Astrocyte (in vitro differentiated cells and primary cell): ENCODE measurements at regions not wholly inside any gene's neighbourhood (a gene's known extent, or its start where the extent isn't known, plus 50 kb on each side); places are given as distances from the start of the nearest gene placed in this dataset.

Experiments used
- DNase-seq: peaks from one replicate; pipeline ENCODE4 v3.0.0-alpha.2; 2010; ENCODE audit warnings: low read depth
- FAIRE-seq: peaks from 2 replicates; lab custom pipeline; 2011; peaks lifted over from hg19 to GRCh38; lab: Jason Lieb, UNC
- H2AFZ ChIP-seq: 2 replicates; pipeline ENCODE4 v1.6.0; 2012; ENCODE audit warnings: low read depth, low read length, inconsistent platforms
- H3K27ac ChIP-seq: 2 replicates; pipeline ENCODE4 v1.5.1; 2011; ENCODE audit warnings: low read depth, low read length, inconsistent platforms
- H3K27me3 ChIP-seq: 2 replicates; pipeline ENCODE4 v1.6.0; 2011; ENCODE audit warnings: low read length, inconsistent platforms; ENCODE audit not compliant: insufficient read depth
- H3K36me3 ChIP-seq: 2 replicates; pipeline ENCODE4 v1.5.1; 2011; ENCODE audit warnings: low read length, inconsistent platforms; ENCODE audit not compliant: insufficient read depth
- H3K4me1 ChIP-seq: 2 replicates; pipeline ENCODE4 v1.5.1; 2011; ENCODE audit warnings: low read length, inconsistent platforms; ENCODE audit not compliant: insufficient read depth
- H3K4me2 ChIP-seq: 2 replicates; pipeline ENCODE4 v1.6.0; 2012; ENCODE audit warnings: low read length, inconsistent platforms
- H3K4me3 ChIP-seq: 2 replicates; pipeline ENCODE4 v1.5.1; 2011; ENCODE audit warnings: low read depth, mild to moderate bottlenecking, low read length, inconsistent platforms; ENCODE audit not compliant: insufficient read depth
- H3K79me2 ChIP-seq: 2 replicates; pipeline ENCODE4 v1.6.0; 2012; ENCODE audit warnings: mild to moderate bottlenecking, low read length, inconsistent platforms; ENCODE audit not compliant: insufficient read depth
- H3K9ac ChIP-seq: 2 replicates; pipeline ENCODE4 v1.6.0; 2012; ENCODE audit warnings: mild to moderate bottlenecking, low read length, inconsistent platforms
- H3K9me3 ChIP-seq: 2 replicates; pipeline ENCODE4 v1.5.1; 2012; ENCODE audit warnings: low read depth, mild to moderate bottlenecking, low read length, inconsistent platforms; ENCODE audit not compliant: insufficient read depth
- H4K20me1 ChIP-seq: 2 replicates; pipeline ENCODE4 v1.6.0; 2012; ENCODE audit warnings: low read length, inconsistent platforms; ENCODE audit not compliant: insufficient read depth
- H3K27ac Mint-ChIP-seq: one replicate; pipeline ENCODE4 v1.8.0; 2021; ENCODE audit warnings: mild to moderate bottlenecking, mixed read lengths; ENCODE audit not compliant: unreplicated experiment
- H3K27me3 Mint-ChIP-seq: one replicate; pipeline ENCODE4 v1.8.0; 2021; ENCODE audit warnings: low read depth, mixed read lengths; ENCODE audit not compliant: unreplicated experiment
- H3K36me3 Mint-ChIP-seq: one replicate; pipeline ENCODE4 v1.8.0; 2021; ENCODE audit warnings: low read depth, mixed read lengths; ENCODE audit not compliant: unreplicated experiment
- H3K4me1 Mint-ChIP-seq: one replicate; pipeline ENCODE4 v1.8.0; 2021; ENCODE audit warnings: low read depth, mixed read lengths; ENCODE audit not compliant: unreplicated experiment
- H3K4me3 Mint-ChIP-seq: one replicate; pipeline ENCODE4 v1.8.0; 2021; ENCODE audit warnings: mild to moderate bottlenecking, moderate library complexity, mixed read lengths; ENCODE audit not compliant: unreplicated experiment
- H3K9me3 Mint-ChIP-seq: one replicate; pipeline ENCODE4 v1.8.0; 2021; ENCODE audit warnings: mild to moderate bottlenecking, mixed read lengths; ENCODE audit not compliant: unreplicated experiment
- EZH2 ChIP-seq: IDR thresholded peaks from 2 replicates; pipeline ENCODE4 v1.6.1; 2012; ENCODE audit warnings: mild to moderate bottlenecking, low read length, inconsistent platforms; ENCODE audit not compliant: insufficient read depth
- TF ChIP-seq, protein P1 (sequence below): IDR thresholded peaks from 2 replicates; pipeline ENCODE4 v1.5.1; 2011; ENCODE audit warnings: low read depth, mild to moderate bottlenecking, inconsistent platforms, low read length, moderate library complexity; ENCODE audit not compliant: insufficient read depth

DNA sequence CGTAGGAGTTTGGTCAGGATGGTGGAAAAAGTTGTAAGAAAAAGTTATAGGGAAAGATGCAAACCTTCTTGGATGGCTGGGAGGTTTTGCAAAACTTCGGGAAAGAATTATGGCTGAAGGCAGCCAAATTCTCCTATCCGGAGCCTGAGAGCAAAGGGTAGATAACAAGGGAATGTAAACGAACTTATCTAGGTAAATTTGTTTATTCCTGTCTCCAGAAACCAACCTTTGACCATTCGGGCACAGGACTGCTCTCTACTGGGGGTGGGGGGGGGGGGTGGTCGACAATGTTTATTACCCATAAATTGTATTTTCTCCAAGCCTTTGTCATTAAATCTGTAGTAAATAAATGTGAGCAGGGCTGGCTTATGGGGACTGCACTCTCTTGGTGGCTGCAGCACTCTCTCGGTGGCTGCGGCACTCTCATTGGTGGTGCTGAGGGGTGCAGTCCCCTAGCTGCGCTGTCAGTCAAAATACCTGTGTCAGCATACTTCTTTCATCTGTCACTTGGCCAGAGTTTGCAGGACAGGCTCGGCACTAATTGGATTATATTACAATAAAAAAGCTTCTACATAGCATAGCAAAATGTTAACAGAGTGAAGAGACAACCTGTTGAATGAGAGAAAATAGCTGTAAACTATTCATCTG lies 827.8 kb downstream of the SH3BGRL start:
- no peaks in the 10 kb centered on the region for H4K20me1 ChIP-seq
- H3K27me3 ChIP-seq: no peaks in the 10 kb centered on the region
- no peak for FAIRE-seq

DNA sequence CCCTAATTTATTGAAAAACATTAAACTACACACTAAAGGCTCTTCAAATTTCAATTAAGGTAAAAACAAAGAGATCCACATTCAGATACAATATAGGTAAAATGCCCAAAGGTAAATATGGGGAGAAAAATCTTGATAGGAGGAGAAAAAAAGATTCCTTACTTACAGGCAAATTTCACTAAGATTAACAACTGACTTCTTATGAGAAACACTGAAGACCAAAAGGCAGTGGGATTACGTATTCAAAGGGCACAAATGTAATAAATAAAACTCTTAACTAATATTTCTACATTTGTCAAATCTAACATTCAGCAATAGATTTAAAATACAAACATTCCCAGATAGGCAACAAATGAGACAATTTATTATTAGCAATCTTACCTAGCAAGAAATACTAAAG lies 829.3 kb downstream of the SH3BGRL start:
- H3K4me1 Mint-ChIP-seq: no peaks in the 10 kb centered on the region
- no peaks in the 10 kb centered on the region for H3K27me3 Mint-ChIP-seq
- no peaks in the 10 kb centered on the region for H3K36me3 ChIP-seq
- H2AFZ ChIP-seq: no peak overlapping the region
- TF ChIP-seq EZH2: no peak
- TF ChIP-seq, protein P1, sequence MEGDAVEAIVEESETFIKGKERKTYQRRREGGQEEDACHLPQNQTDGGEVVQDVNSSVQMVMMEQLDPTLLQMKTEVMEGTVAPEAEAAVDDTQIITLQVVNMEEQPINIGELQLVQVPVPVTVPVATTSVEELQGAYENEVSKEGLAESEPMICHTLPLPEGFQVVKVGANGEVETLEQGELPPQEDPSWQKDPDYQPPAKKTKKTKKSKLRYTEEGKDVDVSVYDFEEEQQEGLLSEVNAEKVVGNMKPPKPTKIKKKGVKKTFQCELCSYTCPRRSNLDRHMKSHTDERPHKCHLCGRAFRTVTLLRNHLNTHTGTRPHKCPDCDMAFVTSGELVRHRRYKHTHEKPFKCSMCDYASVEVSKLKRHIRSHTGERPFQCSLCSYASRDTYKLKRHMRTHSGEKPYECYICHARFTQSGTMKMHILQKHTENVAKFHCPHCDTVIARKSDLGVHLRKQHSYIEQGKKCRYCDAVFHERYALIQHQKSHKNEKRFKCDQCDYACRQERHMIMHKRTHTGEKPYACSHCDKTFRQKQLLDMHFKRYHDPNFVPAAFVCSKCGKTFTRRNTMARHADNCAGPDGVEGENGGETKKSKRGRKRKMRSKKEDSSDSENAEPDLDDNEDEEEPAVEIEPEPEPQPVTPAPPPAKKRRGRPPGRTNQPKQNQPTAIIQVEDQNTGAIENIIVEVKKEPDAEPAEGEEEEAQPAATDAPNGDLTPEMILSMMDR: no peak
- no peak overlapping the region for H3K4me3 ChIP-seq
- no peaks in the 10 kb centered on the region for H3K9me3 ChIP-seq
- H3K27ac ChIP-seq: no peak overlapping the region
- H3K4me2 ChIP-seq: no peak overlapping the region
- H3K4me1 ChIP-seq: no peaks in the 10 kb centered on the region
- H3K27me3 ChIP-seq: no peaks in the 10 kb centered on the region
- H3K9me3 Mint-ChIP-seq: peaks cover 2% of the 10 kb centered on the region
- H3K27ac Mint-ChIP-seq: no peak overlapping the region
- H3K36me3 Mint-ChIP-seq: no peaks in the 10 kb centered on the region
- no peak overlapping the region for H3K4me3 Mint-ChIP-seq
- H4K20me1 ChIP-seq: no peaks in the 10 kb centered on the region
- no peaks in the 10 kb centered on the region for H3K79me2 ChIP-seq
- DNase-seq (no peak), FAIRE-seq (no peak)
- H3K9ac ChIP-seq: no peak overlapping the region

More for the DNA sequence above, 827.8 kb downstream of the SH3BGRL start:
- Histone ChIP-seq H3K27ac (no peak overlapping the region), H3K9ac (no peak overlapping the region), H3K9me3 (no peaks in the 10 kb centered on the region), H3K4me3 (no peak overlapping the region), H3K4me2 (no peak overlapping the region), H3K36me3 (no peaks in the 10 kb centered on the region), H3K79me2 (no peaks in the 10 kb centered on the region), H2AFZ (no peak overlapping the region), H3K4me1 (no peaks in the 10 kb centered on the region)
- no peaks in the 10 kb centered on the region for H3K4me1 Mint-ChIP-seq
- DNase-seq: no peak
- peaks cover 2% of the 10 kb centered on the region for H3K9me3 Mint-ChIP-seq
- H3K4me3 Mint-ChIP-seq: no peak overlapping the region
- H3K36me3 Mint-ChIP-seq: no peaks in the 10 kb centered on the region
- no peaks in the 10 kb centered on the region for H3K27me3 Mint-ChIP-seq
- H3K27ac Mint-ChIP-seq: no peak overlapping the region
- TF ChIP-seq, protein P1: no peak
- TF ChIP-seq EZH2: no peak

DNA sequence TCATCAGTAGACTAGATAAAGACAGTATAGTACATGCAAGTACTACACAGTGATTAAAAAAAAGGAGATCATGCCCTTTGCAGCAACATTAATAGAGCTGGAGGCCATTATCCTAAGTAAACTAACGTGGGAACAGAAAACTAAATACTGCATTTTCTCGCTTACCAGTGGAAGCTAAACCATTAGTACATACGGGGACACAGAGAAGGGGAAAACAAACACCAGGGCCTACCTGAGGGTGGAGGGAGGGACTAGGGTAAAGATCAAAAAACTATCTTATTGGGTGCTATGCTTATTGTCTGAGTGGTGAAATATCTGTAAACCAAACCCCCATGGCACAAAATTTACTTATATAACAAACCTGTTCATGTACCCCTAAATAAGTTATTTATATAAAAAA lies 836.9 kb downstream of the SH3BGRL start:
- Histone ChIP-seq H3K4me2 (no peak overlapping the region), H3K4me3 (no peak overlapping the region), H3K27ac (no peak overlapping the region), H3K27me3 (no peaks in the 10 kb centered on the region), H3K9ac (no peak overlapping the region), H3K36me3 (no peaks in the 10 kb centered on the region), H4K20me1 (no peaks in the 10 kb centered on the region), H2AFZ (no peak overlapping the region), H3K79me2 (no peaks in the 10 kb centered on the region), H3K9me3 (no peaks in the 10 kb centered on the region), H3K4me1 (no peaks in the 10 kb centered on the region)
- no peaks in the 10 kb centered on the region for H3K36me3 Mint-ChIP-seq
- H3K4me3 Mint-ChIP-seq: no peak overlapping the region
- no peak for DNase-seq
- H3K27ac Mint-ChIP-seq: no peak overlapping the region
- TF ChIP-seq, protein P1: no peak
- no peak for TF ChIP-seq EZH2
- no peaks in the 10 kb centered on the region for H3K4me1 Mint-ChIP-seq
- no peaks in the 10 kb centered on the region for H3K27me3 Mint-ChIP-seq
- no peaks in the 10 kb centered on the region for H3K9me3 Mint-ChIP-seq
- FAIRE-seq: peak; percentile 65
